HepG2 (cell line): ENCODE measurements at regions not wholly inside any gene's neighbourhood (a gene's known extent, or its start where the extent isn't known, plus 50 kb on each side); places are given as distances from the start of the nearest gene placed in this dataset.

Experiments
- ATAC-seq: fragments of 200-7000 bp; cut with Tn5 transposase; 3 replicates; pipeline ENCODE4 v1.9.1; 2020; ENCODE audit warnings: mild to moderate bottlenecking, moderate library complexity
- BruUV-seq: library from RNA; stranded (reverse); fragments of 400-500 nt; replicated peaks from 2 replicates; lab custom pipeline; 2021; lab: Mats Ljungman, UMichigan
- CTCF ChIA-PET: fragments of 300-600 bp; formaldehyde crosslinking; extraction: SDS; loops from one replicate; lab custom pipeline; 2021; ENCODE audit warnings: low total read pairs, inconsistent platforms, low intra/inter-chr PET ratio; lab: Yijun Ruan, JAX
- POLR2A ChIA-PET: fragments of 350-600 bp; sonication (Branson Sonifier 250); formaldehyde crosslinking; loops from one replicate; lab custom pipeline; 2020; ENCODE audit warnings: antibody characterized with exemption, inconsistent platforms; lab: Yijun Ruan, JAX
- DNase-seq: peaks from one replicate; pipeline ENCODE4 v3.0.0-alpha.2; 2015; ENCODE audit warnings: low spot score
- FAIRE-seq: peaks from 3 replicates; lab custom pipeline; 2011; peaks lifted over from hg19 to GRCh38; lab: Jason Lieb, UNC
- H2AFZ ChIP-seq: one replicate; pipeline ENCODE4 v1.6.1; 2011; ENCODE audit warnings: low read length, inconsistent platforms
- H3K27ac ChIP-seq: fragments of 300-600 bp; 3 replicates; pipeline ENCODE4 v1.8.0; 2011; ENCODE audit warnings: mixed run types, mild to moderate bottlenecking, mixed read lengths, low read length, inconsistent platforms; ENCODE audit not compliant: insufficient read depth; ENCODE audit errors: extremely low read length
- H3K27me3 ChIP-seq, 2 experiments: fragments of 200-600 bp in 1 of 2; 2 replicates in 1 of 2; 3 replicates in 1 of 2; pipeline versions ENCODE4 v1.6.0 to v1.8.0; 2011; ENCODE audit warnings: low read length in 2 of 2, mild to moderate bottlenecking in 2 of 2, moderate library complexity in 2 of 2, inconsistent platforms in 1 of 2; ENCODE audit not compliant: insufficient read depth in 2 of 2, control insufficient read depth in 1 of 2
- H3K36me3 ChIP-seq, 2 experiments: fragments of 200-600 bp in 1 of 2; replicated peaks in 1 of 2; 2 replicates in 1 of 2; 3 replicates in 1 of 2; pipeline versions ENCODE4 v1.5.1 to v1.8.0; 2011; ENCODE audit warnings: low read length in 2 of 2, inconsistent platforms in 1 of 2; ENCODE audit not compliant: insufficient read depth in 2 of 2, control insufficient read depth in 1 of 2
- H3K4me1 ChIP-seq: 2 replicates; pipeline ENCODE4 v1.5.1; 2012; ENCODE audit warnings: low read length, inconsistent platforms; ENCODE audit not compliant: insufficient read depth
- H3K4me2 ChIP-seq: 2 replicates; pipeline ENCODE4 v1.6.0; 2011; ENCODE audit warnings: low read depth, low read length, inconsistent platforms
- H3K4me3 ChIP-seq, 3 experiments: fragments of 200-600 bp in 1 of 3; sonication (generic), shearing (Covaris generic) in 1 of 3; replicated peaks in 1 of 3; 2 replicates each; pipeline ENCODE4 v1.5.1; 2011 to 2016; ENCODE audit warnings: low read length in 3 of 3, inconsistent platforms in 2 of 3, low read depth in 2 of 3, mild to moderate bottlenecking in 2 of 3, control low read depth in 1 of 3, mixed read lengths in 1 of 3; ENCODE audit not compliant: insufficient read depth in 1 of 3
- H3K79me2 ChIP-seq: one replicate; pipeline ENCODE4 v1.6.1; 2011; ENCODE audit warnings: low read length, inconsistent platforms; ENCODE audit not compliant: insufficient read depth
- H3K9ac ChIP-seq: 2 replicates; pipeline ENCODE4 v1.6.0; 2011; ENCODE audit warnings: mild to moderate bottlenecking, low read depth, low read length, inconsistent platforms; ENCODE audit not compliant: insufficient read depth
- H3K9me3 ChIP-seq: 2 replicates; pipeline ENCODE4 v1.5.1; 2012; ENCODE audit warnings: mild to moderate bottlenecking, low read length
- H4K20me1 ChIP-seq: 2 replicates; pipeline ENCODE4 v1.6.0; 2011; ENCODE audit warnings: inconsistent platforms, mild to moderate bottlenecking, low read length, moderate library complexity; ENCODE audit not compliant: insufficient read depth
- ESRRA ChIP-seq: sonication (generic); formaldehyde crosslinking; IDR thresholded peaks from 2 replicates; pipeline ENCODE4 v1.5.1; 2020; ENCODE audit warnings: mild to moderate bottlenecking, low read depth, missing genetic modification reagents
- RCOR2 ChIP-seq: IDR thresholded peaks from 2 replicates; pipeline ENCODE4 v1.6.1; 2016; ENCODE audit warnings: missing biosample characterization, missing genetic modification reagents
- SMYD3 ChIP-seq: sonication (generic); formaldehyde crosslinking; IDR thresholded peaks from 2 replicates; pipeline ENCODE4 v1.8.1; 2023; ENCODE audit warnings: mild to moderate bottlenecking, missing genetic modification reagents
- ZNF12 ChIP-seq: sonication (generic); formaldehyde crosslinking; IDR thresholded peaks from 2 replicates; pipeline ENCODE4 v1.5.0; 2020; ENCODE audit warnings: missing genetic modification reagents
- WGBS: methylation state at CpG from one replicate; pipeline ENCODE4 v1.1.6; 2017; ENCODE audit warnings: low lambda C conversion rate; 5-methylcytosine and 5-hydroxymethylcytosine counted together
- in situ Hi-C: cut with HindIII; loops from 2 replicates; pipeline ENCODE4 v1.10.0; 2017; ENCODE audit warnings: low pct_unique_long_range_greater_than_20kb; ENCODE audit not compliant: extremely low pct_ligation_motif_present
- intact Hi-C: fragments of 100-400 bp; cut with micrococcal nuclease; formaldehyde crosslinking; loops from one replicate; pipeline ENCODE4 v1.10.0; 2022; ENCODE audit not compliant: unreplicated experiment
- TF ChIP-seq, protein P1 (sequence below): sonication (generic); formaldehyde crosslinking; IDR thresholded peaks from 2 replicates; pipeline ENCODE4 v1.5.0; 2020; ENCODE audit warnings: mild to moderate bottlenecking, missing genetic modification reagents, borderline replicate concordance

DNA sequence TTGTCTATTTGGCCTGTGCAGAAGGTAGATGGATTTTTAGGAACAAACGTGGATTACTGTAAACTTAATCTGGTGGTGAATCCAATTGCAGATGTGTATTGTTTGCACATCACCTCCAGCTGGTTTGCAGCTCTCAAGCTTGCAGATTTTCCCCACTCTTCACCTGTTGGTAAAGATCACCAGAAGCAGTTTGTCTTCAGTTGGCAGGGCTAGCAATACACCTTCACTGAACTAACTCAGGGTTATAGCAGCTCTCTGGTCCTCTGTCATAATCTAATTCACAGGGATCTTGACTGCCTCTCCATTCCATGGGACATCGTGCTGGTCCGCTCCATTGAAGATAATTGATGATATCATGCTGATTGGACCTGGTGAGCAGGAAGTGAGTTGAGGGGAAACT is 181.5 kb downstream of the VAPA start:
- WGBS, result 51% methylated on average over 3 of the region's 3 CpGs
- Histone ChIP-seq H3K27ac (no peak overlapping the region), H3K9ac (no peak overlapping the region), H3K9me3 (no peaks in the 10 kb centered on the region), H3K36me3 (no peaks in the 10 kb centered on the region), H3K27me3 (no peaks in the 10 kb centered on the region), H2AFZ (no peak overlapping the region), H3K4me1 (peaks cover 10% of the 10 kb centered on the region), H4K20me1 (no peaks in the 10 kb centered on the region; the same call in 1 of the 2 replicates), H3K79me2 (no peaks in the 10 kb centered on the region), H3K4me2 (no peak overlapping the region), H3K4me3 (no peak overlapping the region)
- DNase-seq (no peak), FAIRE-seq (no peak), ATAC-seq (no peak)
- CTCF ChIA-PET, result no interaction called here
- in situ Hi-C loops, result no loop called here
- intact Hi-C loops, result no loop called here
- TF ChIP-seq RCOR2 (no peak), ZNF12 (CRISPR knock-in tag) (no peak), SMYD3 (no peak), ESRRA (CRISPR knock-in tag) (no peak)
- TF ChIP-seq, protein P1, sequence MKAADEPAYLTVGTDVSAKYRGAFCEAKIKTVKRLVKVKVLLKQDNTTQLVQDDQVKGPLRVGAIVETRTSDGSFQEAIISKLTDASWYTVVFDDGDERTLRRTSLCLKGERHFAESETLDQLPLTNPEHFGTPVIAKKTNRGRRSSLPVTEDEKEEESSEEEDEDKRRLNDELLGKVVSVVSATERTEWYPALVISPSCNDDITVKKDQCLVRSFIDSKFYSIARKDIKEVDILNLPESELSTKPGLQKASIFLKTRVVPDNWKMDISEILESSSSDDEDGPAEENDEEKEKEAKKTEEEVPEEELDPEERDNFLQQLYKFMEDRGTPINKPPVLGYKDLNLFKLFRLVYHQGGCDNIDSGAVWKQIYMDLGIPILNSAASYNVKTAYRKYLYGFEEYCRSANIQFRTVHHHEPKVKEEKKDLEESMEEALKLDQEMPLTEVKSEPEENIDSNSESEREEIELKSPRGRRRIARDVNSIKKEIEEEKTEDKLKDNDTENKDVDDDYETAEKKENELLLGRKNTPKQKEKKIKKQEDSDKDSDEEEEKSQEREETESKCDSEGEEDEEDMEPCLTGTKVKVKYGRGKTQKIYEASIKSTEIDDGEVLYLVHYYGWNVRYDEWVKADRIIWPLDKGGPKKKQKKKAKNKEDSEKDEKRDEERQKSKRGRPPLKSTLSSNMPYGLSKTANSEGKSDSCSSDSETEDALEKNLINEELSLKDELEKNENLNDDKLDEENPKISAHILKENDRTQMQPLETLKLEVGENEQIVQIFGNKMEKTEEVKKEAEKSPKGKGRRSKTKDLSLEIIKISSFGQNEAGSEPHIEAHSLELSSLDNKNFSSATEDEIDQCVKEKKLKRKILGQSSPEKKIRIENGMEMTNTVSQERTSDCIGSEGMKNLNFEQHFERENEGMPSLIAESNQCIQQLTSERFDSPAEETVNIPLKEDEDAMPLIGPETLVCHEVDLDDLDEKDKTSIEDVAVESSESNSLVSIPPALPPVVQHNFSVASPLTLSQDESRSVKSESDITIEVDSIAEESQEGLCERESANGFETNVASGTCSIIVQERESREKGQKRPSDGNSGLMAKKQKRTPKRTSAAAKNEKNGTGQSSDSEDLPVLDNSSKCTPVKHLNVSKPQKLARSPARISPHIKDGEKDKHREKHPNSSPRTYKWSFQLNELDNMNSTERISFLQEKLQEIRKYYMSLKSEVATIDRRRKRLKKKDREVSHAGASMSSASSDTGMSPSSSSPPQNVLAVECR (CRISPR knock-in tag), result no peak
- POLR2A ChIA-PET, result no interaction called here
- no TSS peak for BruUV-seq
